PC-3 (cell line): ENCODE measurements at regions not wholly inside any gene's neighbourhood (a gene's known extent, or its start where the extent isn't known, plus 50 kb on each side); places are given as distances from the start of the nearest gene placed in this dataset.

Experiments
- ATAC-seq: fragments of 200-7000 bp; cut with Tn5 transposase; 2 replicates; pipeline ENCODE4 v1.9.1; 2020; ENCODE audit warnings: mild to moderate bottlenecking, moderate library complexity
- BruUV-seq: library from RNA; stranded (reverse); fragments of 400-500 nt; replicated peaks from 2 replicates; lab custom pipeline; 2021; lab: Mats Ljungman, UMichigan
- CTCF ChIA-PET: fragments of 300-600 bp; sonication (Branson Sonifier 250); formaldehyde crosslinking; loops from one replicate; lab custom pipeline; 2022; ENCODE audit warnings: antibody characterized with exemption; lab: Charles Lee
- POLR2A ChIA-PET: fragments of 300-600 bp; sonication (Branson Sonifier 250); formaldehyde crosslinking; loops from one replicate; lab custom pipeline; 2022; ENCODE audit warnings: antibody characterized with exemption; ENCODE audit not compliant: unreplicated experiment; lab: Charles Lee
- DNase-seq: peaks from one replicate; pipeline ENCODE4 v3.0.0-alpha.2; 2015
- H2AFZ ChIP-seq: fragments of 300-600 bp; sonication (generic); 2 replicates; pipeline ENCODE4 v1.6.0; 2016; ENCODE audit warnings: antibody characterized with exemption, low read length
- H3F3A ChIP-seq: fragments of 300-600 bp; sonication (generic); one replicate; pipeline ENCODE4 v1.6.0; 2017; ENCODE audit warnings: antibody characterized with exemption, low read length, control low read depth, mild to moderate bottlenecking; ENCODE audit not compliant: unreplicated experiment
- H3K27ac ChIP-seq: fragments of 300-600 bp; sonication (generic); 2 replicates; pipeline ENCODE4 v1.5.1; 2016; ENCODE audit warnings: mild to moderate bottlenecking, low read length
- H3K27me3 ChIP-seq: fragments of 300-600 bp; sonication (generic); 2 replicates; pipeline ENCODE4 v1.6.1; 2016; ENCODE audit warnings: low read length, mixed read lengths
- H3K36me3 ChIP-seq: fragments of 300-600 bp; sonication (generic); 2 replicates; pipeline ENCODE4 v1.6.1; 2016; ENCODE audit warnings: low read depth, mixed run types, low read length, mixed read lengths
- H3K4me1 ChIP-seq: fragments of 300-600 bp; sonication (generic); 2 replicates; pipeline ENCODE4 v1.5.1; 2016; ENCODE audit warnings: low read length; ENCODE audit not compliant: insufficient read depth
- H3K4me2 ChIP-seq: fragments of 300-600 bp; sonication (generic); 2 replicates; pipeline ENCODE4 v1.6.0; 2016; ENCODE audit warnings: low read length
- H3K4me3 ChIP-seq: fragments of 300-600 bp; sonication (generic); 2 replicates; pipeline ENCODE4 v1.5.1; 2016; ENCODE audit warnings: mild to moderate bottlenecking, low read length, mixed read lengths
- H3K79me2 ChIP-seq: fragments of 300-600 bp; sonication (generic); 2 replicates; pipeline ENCODE4 v1.6.1; 2017; ENCODE audit warnings: low read length, mixed read lengths
- H3K9ac ChIP-seq: fragments of 300-600 bp; sonication (generic); 2 replicates; pipeline ENCODE4 v1.6.0; 2016; ENCODE audit warnings: mild to moderate bottlenecking, low read length
- H3K9me2 ChIP-seq: fragments of 300-600 bp; sonication (generic); replicated peaks from 2 replicates; pipeline ENCODE4 v1.6.1; 2016; ENCODE audit warnings: mixed run types, low read length, mixed read lengths
- H3K9me3 ChIP-seq: fragments of 300-600 bp; sonication (generic); 2 replicates; pipeline ENCODE4 v1.6.1; 2016; ENCODE audit warnings: low read length, mixed read lengths
- H4K20me1 ChIP-seq: fragments of 300-600 bp; sonication (generic); 2 replicates; pipeline ENCODE4 v1.6.1; 2016; ENCODE audit warnings: low read length, mixed read lengths
- CTCF ChIP-seq: fragments of 300-600 bp; sonication (generic); conservative IDR thresholded peaks from 2 replicates; pipeline ENCODE4 v1.5.1; 2017; ENCODE audit warnings: antibody characterized with exemption, low read depth, mild to moderate bottlenecking, low read length
- EZH2 ChIP-seq: fragments of 300-600 bp; sonication (generic); IDR thresholded peaks from one replicate; pipeline ENCODE4 v1.6.1; 2017; ENCODE audit warnings: antibody characterized with exemption, mild to moderate bottlenecking, low read length; ENCODE audit not compliant: unreplicated experiment
- EZH2phosphoT487 ChIP-seq: fragments of 300-600 bp; sonication (generic); IDR thresholded peaks from 2 replicates; pipeline ENCODE4 v1.6.1; 2018; ENCODE audit warnings: mild to moderate bottlenecking, antibody characterized with exemption, low read length, borderline replicate concordance
- intact Hi-C: fragments of 100-400 bp; cut with micrococcal nuclease; formaldehyde crosslinking; loops from 2 replicates; pipeline ENCODE4 v1.9.0; 2023

DNA sequence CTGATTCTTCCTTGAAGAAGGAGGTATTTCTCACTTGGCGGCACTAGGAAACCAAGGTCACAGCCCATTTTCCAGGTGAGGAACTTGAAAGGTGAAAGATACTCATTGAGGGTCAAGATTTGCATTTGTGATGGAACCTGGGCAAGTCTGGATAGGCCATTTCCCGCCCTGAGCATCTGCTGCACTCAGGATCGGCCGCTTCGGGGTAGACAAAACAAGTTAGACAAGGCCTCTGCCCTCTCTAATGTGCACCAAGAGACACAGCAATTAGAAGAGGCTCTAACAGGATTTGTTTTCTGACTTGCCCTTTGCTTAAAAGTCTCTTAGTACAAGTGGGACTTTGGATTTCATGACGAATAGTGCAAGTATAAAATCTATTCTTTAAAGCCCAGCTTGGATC is 167.2 kb downstream of the KTN1 start:
- Histone ChIP-seq H3K27ac (no peak overlapping the region), H3K4me2 (no peak overlapping the region), H3F3A (no peaks in the 10 kb centered on the region), H3K4me1 (peaks cover 29% of the 10 kb centered on the region), H3K79me2 (no peaks in the 10 kb centered on the region), H2AFZ (no peak overlapping the region), H3K9me3 (no peaks in the 10 kb centered on the region), H3K9ac (no peak overlapping the region), H3K9me2 (0 out of 2 replicates have a peak, but pooled peaks cover 5% of the 10 kb centered on the region), H3K27me3 (no peaks in the 10 kb centered on the region), H3K36me3 (no peaks in the 10 kb centered on the region), H3K4me3 (no peak overlapping the region), H4K20me1 (no peaks in the 10 kb centered on the region)
- intact Hi-C loops: no loop called here
- no TSS peak for BruUV-seq
- TF ChIP-seq EZH2: no peak
- no peak for TF ChIP-seq EZH2phosphoT487
- no peak for TF ChIP-seq CTCF
- DNase-seq: no peak
- CTCF ChIA-PET: no interaction called here
- POLR2A ChIA-PET: no interaction called here
- ATAC-seq: no peak

DNA sequence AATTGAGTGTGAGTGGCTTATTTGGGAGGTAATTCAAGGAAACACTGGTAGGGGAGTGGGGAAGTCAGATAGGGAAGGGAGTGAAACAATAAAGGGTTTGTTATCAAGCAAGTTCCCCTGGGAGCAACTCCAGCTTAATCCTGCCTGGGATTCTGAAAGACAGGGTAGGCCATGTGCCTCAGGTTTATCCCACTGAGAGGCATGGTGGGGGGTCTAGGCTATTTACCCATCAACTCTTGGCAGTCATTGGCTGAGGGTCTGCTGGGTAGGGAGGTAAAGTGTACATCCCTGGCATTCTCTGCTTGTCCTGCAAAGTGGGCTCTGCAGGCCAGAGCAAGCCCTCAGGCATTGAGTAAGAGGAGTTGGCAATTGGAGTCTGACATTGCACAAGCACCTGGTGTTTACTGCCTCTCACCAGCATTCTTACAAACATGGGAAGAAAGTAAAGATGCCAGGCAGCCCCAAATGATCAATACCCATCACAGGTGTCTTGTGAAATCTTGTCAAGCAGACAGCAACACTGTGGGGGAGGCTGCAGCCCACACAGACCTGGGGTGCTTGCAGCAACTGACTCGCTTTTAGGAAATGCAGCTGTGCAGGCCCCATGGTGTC is 169.3 kb downstream of the KTN1 start:
- ChIA-PET CTCF (no interaction called here), POLR2A (no interaction called here)
- intact Hi-C loops: no loop called here
- Histone ChIP-seq H3K36me3 (no peaks in the 10 kb centered on the region), H3K4me3 (no peak overlapping the region), H3K27ac (no peak overlapping the region), H3K27me3 (no peaks in the 10 kb centered on the region), H3K4me1 (peaks cover 50% of the 10 kb centered on the region), H3K9me3 (no peaks in the 10 kb centered on the region), H3K4me2 (0 out of 2 replicates have a peak overlapping the region, but pooled peaks have one; percentile 4), H3K79me2 (no peaks in the 10 kb centered on the region), H3K9me2 (0 out of 2 replicates have a peak, but pooled peaks cover 5% of the 10 kb centered on the region), H3K9ac (no peak overlapping the region), H3F3A (no peaks in the 10 kb centered on the region), H4K20me1 (no peaks in the 10 kb centered on the region), H2AFZ (no peak overlapping the region)
- TF ChIP-seq EZH2phosphoT487: no peak
- TF ChIP-seq EZH2: no peak
- no peak for TF ChIP-seq CTCF
- BruUV-seq: no TSS peak
- no peak for ATAC-seq
- DNase-seq: peak; percentile 79

- H4K20me1 ChIP-seq: no peaks in the 10 kb centered on the region
- H3K9ac ChIP-seq: no peak overlapping the region
- H3K9me3 ChIP-seq: no peaks in the 10 kb centered on the region
- no peaks in the 10 kb centered on the region for H3K79me2 ChIP-seq
- ATAC-seq: no peak
- 0 out of 2 replicates have a peak, but pooled peaks cover 5% of the 10 kb centered on the region for H3K9me2 ChIP-seq
- H2AFZ ChIP-seq: no peak overlapping the region
- no peaks in the 10 kb centered on the region for H3K36me3 ChIP-seq
- POLR2A ChIA-PET: no interaction called here
- TF ChIP-seq EZH2: no peak
- TF ChIP-seq CTCF: peak; percentile 24; the same call in 1 of the 2 replicates
- DNase-seq: no peak
- peaks cover 53% of the 10 kb centered on the region for H3K4me1 ChIP-seq
- H3K27ac ChIP-seq: no peak overlapping the region
- H3K27me3 ChIP-seq: no peaks in the 10 kb centered on the region
- BruUV-seq: no TSS peak
- intact Hi-C loops: no loop called here
- CTCF ChIA-PET: no interaction called here
- H3K4me2 ChIP-seq: 0 out of 2 replicates have a peak overlapping the region, but pooled peaks have one; percentile 4
- no peak overlapping the region for H3K4me3 ChIP-seq
- no peaks in the 10 kb centered on the region for H3F3A ChIP-seq
Measured at GRCh38 chr14:55749946-55750345, 169.9 kb downstream of the KTN1 start.
